ENCODE measurements at regions not wholly inside any gene's neighbourhood (a gene's known extent, or its start where the extent isn't known, plus 50 kb on each side); places are given as distances from the start of the nearest gene placed in this dataset.
"Not testable (repeated sequence)": the region's sequence is repeated elsewhere in the genome, so short reads cannot be mapped to it uniquely, and the experiment has no call there.

DNA sequence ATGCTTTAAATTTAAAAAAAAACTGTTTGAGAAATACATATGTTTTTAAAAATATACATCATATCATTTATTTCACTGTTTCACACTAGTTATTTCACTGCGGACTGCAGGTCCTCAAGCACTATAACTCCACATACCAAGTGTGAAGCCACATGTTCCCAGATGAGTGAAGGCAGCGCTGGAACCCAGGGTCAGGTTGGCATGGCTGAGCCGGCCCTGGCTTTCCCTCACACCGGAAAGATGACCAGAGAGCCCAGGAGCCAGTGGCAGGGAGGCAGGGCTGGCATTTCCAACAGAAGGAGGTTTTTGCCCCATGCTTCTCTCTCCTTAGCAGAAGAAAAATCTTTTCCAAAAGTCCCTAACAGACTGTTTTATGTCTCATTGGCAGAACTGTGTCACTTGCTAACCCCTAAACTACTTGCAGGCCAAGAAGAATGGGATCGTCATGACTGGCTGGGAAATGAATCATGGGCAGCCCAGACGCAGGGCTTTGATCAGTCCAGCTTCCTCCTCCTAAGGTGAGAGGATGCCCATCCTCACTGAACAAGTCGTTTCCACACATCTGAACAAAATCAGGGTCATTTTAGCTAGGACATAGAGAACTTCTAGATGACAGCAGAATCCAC, 287.6 kb upstream of the HNRNPA3 start:
- DNase-seq (ENCODE audit: low read depth) = no peak

- DNase-seq (ENCODE audit: low read depth) = no peak
Observed at GRCh38 chr2:176926453-176926852, 286.1 kb upstream of the HNRNPA3 start.

DNA sequence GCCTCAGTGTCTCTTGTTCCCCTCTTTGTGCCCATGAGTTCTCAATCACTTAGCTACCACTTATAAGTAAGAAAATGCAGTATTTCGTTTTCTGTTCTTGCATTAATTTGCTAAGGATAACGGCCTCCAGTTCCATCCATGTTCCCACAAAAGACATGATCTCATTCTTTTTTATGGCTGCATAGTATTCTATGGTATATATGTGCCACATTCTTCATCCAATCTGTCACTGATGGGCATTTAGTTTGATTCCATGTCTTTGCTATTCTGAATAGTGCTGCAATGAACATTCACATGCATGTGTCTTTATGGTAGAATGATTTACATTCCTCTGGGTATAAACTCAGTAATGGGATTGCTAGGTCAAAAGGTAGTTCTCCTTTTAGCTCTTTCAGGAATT, 283.2 kb upstream of the HNRNPA3 start:
- DNase-seq (ENCODE audit: low read depth) = not testable (repeated sequence)

- no peak for DNase-seq (ENCODE audit: low read depth)
Observed at GRCh38 chr2:176931588-176932563, 280.7 kb upstream of the HNRNPA3 start.

DNA sequence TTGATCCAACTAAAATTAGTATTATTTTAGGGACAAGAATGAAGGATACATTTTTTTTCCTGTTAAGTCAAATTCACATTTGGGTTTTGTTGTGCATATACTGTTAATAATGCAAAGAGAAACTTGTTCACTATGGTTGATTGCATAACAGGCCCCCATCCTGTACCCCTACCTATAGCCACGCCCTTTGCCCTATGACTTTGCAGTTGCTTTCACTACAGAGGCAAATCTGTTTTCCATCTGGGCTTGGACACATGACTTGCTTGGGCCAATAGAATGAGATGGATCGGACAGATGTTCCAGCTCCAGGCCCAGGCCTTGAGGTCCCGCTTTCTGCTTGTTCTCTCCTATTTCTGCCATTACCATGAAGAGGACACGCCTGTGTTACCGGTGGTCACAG, 278.5 kb upstream of the HNRNPA3 start:
- no peak for DNase-seq (ENCODE audit: low read depth)

DNA sequence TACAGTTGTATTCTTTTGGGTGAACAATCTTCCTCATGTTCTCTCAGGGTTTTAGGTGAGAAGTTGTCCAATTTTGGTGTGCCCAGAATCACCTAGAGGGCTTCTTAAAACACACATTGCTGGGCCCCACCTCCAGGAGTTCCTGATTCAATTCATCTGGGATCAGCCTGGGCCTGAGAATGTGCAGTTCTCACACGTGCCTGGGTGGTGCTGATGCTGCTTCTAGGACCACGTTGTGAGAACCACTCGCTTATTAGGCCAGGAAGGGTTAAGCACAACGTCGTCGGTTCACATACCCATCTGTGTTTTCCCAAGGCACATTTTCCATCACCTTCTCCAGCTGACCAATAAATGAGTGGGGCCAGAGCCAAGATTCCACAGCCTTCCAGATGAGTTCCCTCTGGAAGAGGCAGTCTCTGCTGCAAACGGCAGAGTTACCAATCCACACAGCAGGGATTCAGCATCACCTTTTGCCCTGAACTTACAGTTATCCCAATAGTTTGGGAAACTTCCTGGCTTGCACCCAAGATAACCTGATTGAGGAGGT, 277.7 kb upstream of the HNRNPA3 start:
- DNase-seq (ENCODE audit: low read depth) = no peak

DNA sequence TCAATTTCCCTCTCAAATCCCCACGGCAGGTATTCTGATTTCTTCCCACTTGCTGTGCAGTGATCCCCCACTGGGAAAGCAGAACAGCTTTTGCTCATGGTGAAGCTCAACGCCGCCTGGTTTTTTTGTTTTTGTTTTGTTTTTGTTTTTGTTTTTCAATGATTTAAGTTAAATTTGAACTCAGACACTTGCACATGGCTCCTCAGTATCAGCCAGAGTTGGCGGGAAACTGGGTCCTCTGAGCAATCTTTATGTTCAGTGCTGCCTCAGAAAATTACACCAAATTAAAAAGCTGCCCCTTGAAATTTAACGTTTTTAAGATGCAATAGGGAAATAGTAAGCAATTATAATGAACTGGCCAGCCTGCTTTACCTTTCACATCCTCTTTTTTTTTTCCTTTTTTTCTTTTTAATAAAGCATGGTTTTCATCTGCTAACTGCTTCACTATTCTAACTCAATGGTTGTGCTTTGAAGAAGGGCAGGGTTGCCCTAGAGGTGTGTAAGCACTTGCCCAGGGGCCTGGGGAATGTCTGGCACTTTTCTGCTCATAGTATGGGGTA, 277.0 kb upstream of the HNRNPA3 start:
- DNase-seq (ENCODE audit: low read depth) = no peak

GRCh38 chr2:176936410-176936809, 276.2 kb upstream of the HNRNPA3 start:
- no peak for DNase-seq (ENCODE audit: low read depth)

GRCh38 chr2:176944998-176945397, 267.6 kb upstream of the HNRNPA3 start:
- DNase-seq (ENCODE audit: low read depth) = no peak

DNA sequence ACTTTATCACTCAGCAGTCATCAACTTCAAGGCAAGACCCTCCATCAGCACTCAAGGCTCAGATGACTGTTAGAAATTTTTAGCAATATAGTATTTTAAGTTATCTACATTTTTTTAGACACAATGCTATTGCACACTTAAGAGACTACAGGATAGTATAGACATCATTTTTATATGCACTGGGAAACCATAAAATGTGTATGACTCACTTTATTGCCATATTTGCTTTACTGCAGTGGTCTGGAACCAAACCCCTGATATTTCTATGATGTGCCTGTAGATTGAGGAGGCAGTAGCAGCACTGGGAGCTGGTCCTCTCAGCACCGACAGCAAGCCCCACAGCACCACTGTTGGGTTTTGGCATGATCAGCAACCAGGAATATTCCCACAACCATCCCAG, 264.8 kb upstream of the HNRNPA3 start:
- DNase-seq (ENCODE audit: low read depth) = no peak

- DNase-seq (ENCODE audit: low read depth) = not testable (repeated sequence)
Observed at GRCh38 chr2:176951218-176951617, 261.4 kb upstream of the HNRNPA3 start.

- DNase-seq (ENCODE audit: low read depth) = no peak
Observed at GRCh38 chr2:176956791-176957190, 255.8 kb upstream of the HNRNPA3 start.

- DNase-seq (ENCODE audit: low read depth) = no peak
Observed at GRCh38 chr2:176959614-176960013, 253.0 kb upstream of the HNRNPA3 start.

DNA sequence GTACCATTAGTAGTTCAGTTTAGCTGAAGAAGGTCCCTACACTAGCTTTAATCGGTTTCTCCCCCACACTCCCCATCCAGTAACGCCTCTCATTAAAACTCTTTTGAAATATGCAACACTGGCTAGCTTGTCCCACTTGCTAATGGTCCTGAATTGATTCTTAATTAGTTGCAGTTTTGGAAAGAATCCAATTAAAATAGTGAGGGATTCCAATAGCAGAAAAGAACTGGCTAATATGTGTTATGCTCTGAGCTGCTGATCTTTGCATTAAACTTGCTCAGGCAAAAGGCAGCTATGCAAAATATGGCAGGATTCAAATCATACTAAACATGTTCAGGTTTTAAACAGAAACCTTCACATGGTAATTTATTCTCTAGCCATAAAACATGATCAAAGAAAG, 252.5 kb upstream of the HNRNPA3 start:
- DNase-seq (ENCODE audit: low read depth) = no peak

- no peak for DNase-seq (ENCODE audit: low read depth)
Observed at GRCh38 chr2:176960736-176961520, 251.7 kb upstream of the HNRNPA3 start.

GRCh38 chr2:176961775-176962619, 250.6 kb upstream of the HNRNPA3 start:
- DNase-seq (ENCODE audit: low read depth) = no peak

GRCh38 chr2:176963568-176964287, 248.9 kb upstream of the HNRNPA3 start:
- no peak for DNase-seq (ENCODE audit: low read depth)

GRCh38 chr2:176967911-176968450, 244.6 kb upstream of the HNRNPA3 start:
- no peak for DNase-seq (ENCODE audit: low read depth)

- no peak for DNase-seq (ENCODE audit: low read depth)
Observed at GRCh38 chr2:176969642-176970359, 242.8 kb upstream of the HNRNPA3 start.

Measured in HS-27A (cell line).